Dendritic cell treated with granulocyte-macrophage colony-stimulating factor and Interleukin-4, amounts not matched to agents 40 ng/mL and 50 ng/mL, for 4 days (primary cell): ENCODE measurements at regions not wholly inside any gene's neighbourhood (a gene's known extent, or its start where the extent isn't known, plus 50 kb on each side); places are given as distances from the start of the nearest gene placed in this dataset.
"Not testable (repeated sequence)": the region's sequence is repeated elsewhere in the genome, so short reads cannot be mapped to it uniquely, and the experiment has no call there.

Source experiments
- H3K27ac Mint-ChIP-seq: one replicate; pipeline ENCODE4 v1.8.0; 2022; ENCODE audit warnings: mild to moderate bottlenecking, mixed read lengths
- H3K27me3 Mint-ChIP-seq: one replicate; pipeline ENCODE4 v1.8.0; 2022; ENCODE audit warnings: mild to moderate bottlenecking, mixed read lengths
- H3K36me3 Mint-ChIP-seq: one replicate; pipeline ENCODE4 v1.8.0; 2022; ENCODE audit warnings: low read depth, mixed read lengths
- H3K4me1 Mint-ChIP-seq: one replicate; pipeline ENCODE4 v1.8.0; 2022; ENCODE audit warnings: low read depth, mixed read lengths
- H3K4me3 Mint-ChIP-seq: one replicate; pipeline ENCODE4 v1.8.0; 2022; ENCODE audit warnings: mild to moderate bottlenecking, moderate library complexity, mixed read lengths
- H3K9me3 Mint-ChIP-seq: one replicate; pipeline ENCODE4 v1.8.0; 2022; ENCODE audit warnings: mixed read lengths
- intact Hi-C: fragments of 100-400 bp; cut with micrococcal nuclease; formaldehyde crosslinking; loops from one replicate; pipeline ENCODE4 v1.15.0; 2022

DNA sequence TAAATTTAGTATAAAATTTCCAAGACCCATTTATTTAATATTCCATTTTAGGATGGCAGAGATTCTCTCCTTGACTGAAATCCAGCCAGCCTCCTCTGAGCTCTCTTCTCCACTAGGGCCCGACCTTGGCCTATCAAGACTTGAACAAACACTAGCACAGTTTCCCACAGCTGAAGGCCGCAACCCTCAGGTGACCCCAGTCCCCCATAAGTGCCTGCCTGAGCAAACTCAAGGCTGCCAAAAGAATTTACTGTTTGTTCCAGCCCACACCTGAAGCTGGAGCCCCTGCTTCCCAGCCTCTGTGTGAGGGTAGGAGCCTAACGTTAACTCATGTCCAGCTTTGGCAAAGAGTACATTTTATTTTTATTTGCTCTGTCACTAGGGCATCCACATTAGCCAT lies 629.0 kb upstream of the ZFP42 start:
- Mint-ChIP-seq H3K4me3 (no peak overlapping the region), H3K27me3 (no peaks in the 10 kb centered on the region), H3K36me3 (no peaks in the 10 kb centered on the region), H3K4me1 (no peaks in the 10 kb centered on the region), H3K27ac (no peak overlapping the region), H3K9me3 (peaks cover 12% of the 10 kb centered on the region)
- intact Hi-C loops = no loop called here

DNA sequence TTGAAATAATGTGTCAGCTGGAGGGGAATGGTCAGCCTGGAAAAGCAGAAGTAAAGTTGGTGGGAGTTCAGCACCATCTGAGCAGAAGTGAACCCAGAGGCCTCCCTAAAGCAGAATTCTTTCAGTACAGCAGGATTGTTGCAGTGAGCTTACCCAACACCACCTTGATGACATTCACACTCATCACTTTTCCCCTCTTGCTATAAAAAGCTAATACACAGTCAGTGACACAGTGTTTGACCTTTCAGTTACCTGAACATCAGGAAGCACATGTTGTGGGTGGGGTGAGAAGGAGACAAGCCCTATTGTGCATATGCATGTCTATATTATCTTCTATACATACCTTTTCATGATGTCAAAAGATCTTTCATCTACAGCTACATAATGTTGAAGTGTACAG lies 624.7 kb upstream of the ZFP42 start:
- Mint-ChIP-seq H3K27ac (no peak overlapping the region), H3K9me3 (peaks cover 12% of the 10 kb centered on the region), H3K27me3 (no peaks in the 10 kb centered on the region), H3K4me1 (no peaks in the 10 kb centered on the region), H3K4me3 (no peak overlapping the region), H3K36me3 (no peaks in the 10 kb centered on the region)
- intact Hi-C loops = no loop called here

DNA sequence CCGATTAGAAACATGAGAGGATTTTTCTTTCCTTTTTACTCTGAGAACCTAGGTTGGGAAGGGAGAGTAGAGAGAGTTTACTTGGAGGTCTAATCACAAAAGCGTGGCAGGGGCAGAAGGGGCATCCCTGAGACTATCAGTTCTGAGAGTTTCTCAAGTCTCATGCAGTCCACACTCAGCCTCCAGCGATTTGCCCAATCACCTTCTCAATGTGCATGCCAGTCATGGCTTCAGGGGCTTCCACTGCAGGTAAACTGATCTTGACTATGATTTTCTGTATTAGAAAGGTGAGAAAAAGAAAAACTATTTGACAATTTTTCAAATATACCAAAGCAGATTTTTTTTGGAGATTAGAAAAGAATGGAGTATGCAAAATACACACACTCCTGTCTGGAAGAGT lies 617.1 kb upstream of the ZFP42 start:
- Mint-ChIP-seq H3K4me3 (no peak overlapping the region), H3K9me3 (peaks cover 20% of the 10 kb centered on the region), H3K27ac (no peak overlapping the region), H3K27me3 (no peaks in the 10 kb centered on the region), H3K36me3 (no peaks in the 10 kb centered on the region), H3K4me1 (no peaks in the 10 kb centered on the region)
- intact Hi-C loops = no loop called here

DNA sequence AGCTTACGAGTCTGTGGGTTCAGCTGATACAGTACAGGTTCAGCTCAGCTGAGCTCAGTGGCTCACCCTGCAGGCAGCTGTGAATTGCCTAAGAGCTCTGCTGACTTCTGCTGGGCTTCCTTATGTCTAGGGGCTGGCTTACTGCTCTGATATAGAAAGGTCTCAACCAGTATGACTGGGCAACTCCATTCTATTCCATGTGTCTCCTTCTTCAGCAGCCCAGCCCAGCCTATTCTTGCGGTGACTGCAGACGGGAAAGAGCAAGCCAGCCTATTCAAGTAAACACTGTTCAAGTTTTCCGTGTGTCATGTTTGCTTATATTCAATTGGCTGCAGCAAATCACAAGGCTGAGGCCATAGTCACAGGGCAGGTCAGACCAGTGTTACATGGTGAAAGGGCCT lies 615.4 kb upstream of the ZFP42 start:
- Mint-ChIP-seq H3K4me1 (no peaks in the 10 kb centered on the region), H3K9me3 (peaks cover 21% of the 10 kb centered on the region), H3K27ac (no peak overlapping the region), H3K27me3 (no peaks in the 10 kb centered on the region), H3K4me3 (no peak overlapping the region), H3K36me3 (no peaks in the 10 kb centered on the region)
- intact Hi-C loops = no loop called here

DNA sequence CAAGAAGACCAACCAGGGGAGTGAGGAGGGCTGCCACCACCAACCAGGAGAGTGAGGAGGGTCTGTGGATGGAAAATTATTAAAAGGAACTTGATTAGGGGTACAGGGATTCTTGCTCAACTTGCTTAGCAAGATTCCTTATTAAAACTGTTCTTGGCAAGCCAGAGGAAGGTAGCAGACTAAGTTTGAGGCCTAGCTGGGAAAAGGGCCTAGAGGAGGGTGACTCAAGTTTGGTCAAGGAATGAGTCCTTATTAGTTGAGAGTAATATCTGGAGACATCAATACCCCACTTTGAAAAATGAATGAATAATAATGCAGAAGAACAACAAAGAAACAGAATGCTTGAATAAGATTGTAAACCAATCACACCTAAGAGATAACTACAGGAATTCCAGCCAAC lies 612.4 kb upstream of the ZFP42 start:
- Mint-ChIP-seq H3K27ac (no peak overlapping the region), H3K36me3 (no peaks in the 10 kb centered on the region), H3K4me3 (no peak overlapping the region), H3K4me1 (no peaks in the 10 kb centered on the region), H3K9me3 (peaks cover 21% of the 10 kb centered on the region), H3K27me3 (no peaks in the 10 kb centered on the region)
- intact Hi-C loops = no loop called here

DNA sequence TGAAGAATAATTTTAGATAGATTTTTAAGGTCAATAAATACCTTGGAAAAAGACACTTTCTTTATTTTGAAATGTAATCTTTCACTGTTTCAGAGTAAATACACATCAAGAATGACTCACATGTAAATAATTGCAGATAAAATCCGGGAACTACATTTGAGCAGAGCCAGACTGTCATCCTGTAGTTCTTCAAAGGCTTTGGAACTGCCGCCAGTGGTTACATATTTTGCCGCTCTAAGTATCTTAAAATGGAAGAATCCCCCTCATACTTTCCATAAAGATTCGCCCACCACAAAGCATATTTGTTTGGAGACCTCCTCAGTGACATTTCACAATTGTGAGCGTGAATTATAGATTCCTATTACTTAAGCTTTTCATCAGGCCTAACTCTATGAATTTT lies 607.8 kb upstream of the ZFP42 start:
- Mint-ChIP-seq H3K9me3 (peaks cover 7% of the 10 kb centered on the region), H3K27ac (no peak overlapping the region), H3K27me3 (no peaks in the 10 kb centered on the region), H3K36me3 (no peaks in the 10 kb centered on the region), H3K4me3 (no peak overlapping the region), H3K4me1 (no peaks in the 10 kb centered on the region)
- intact Hi-C loops = no loop called here

DNA sequence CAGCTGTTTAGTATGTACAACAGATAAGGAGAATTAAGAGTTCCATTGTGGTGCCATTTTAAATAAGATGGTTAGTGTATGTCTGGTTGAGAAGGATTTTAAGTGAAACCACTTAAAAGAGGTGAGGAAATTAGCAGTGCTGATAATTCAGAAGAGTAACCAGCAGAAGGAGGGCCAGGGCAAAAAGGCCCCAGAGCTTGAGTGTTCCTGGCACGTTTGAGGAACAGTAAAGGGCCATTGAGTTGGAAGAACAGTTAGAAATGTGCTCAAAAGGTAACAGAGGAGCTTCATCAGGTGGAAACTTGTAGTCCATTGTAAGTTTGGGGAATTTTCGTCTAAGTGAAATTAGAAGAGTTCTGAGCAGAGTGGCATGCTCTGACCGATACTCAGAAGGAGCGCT lies 606.2 kb upstream of the ZFP42 start:
- Mint-ChIP-seq H3K27ac (no peak overlapping the region), H3K4me3 (no peak overlapping the region), H3K27me3 (no peaks in the 10 kb centered on the region), H3K36me3 (no peaks in the 10 kb centered on the region), H3K9me3 (no peaks in the 10 kb centered on the region), H3K4me1 (no peaks in the 10 kb centered on the region)
- intact Hi-C loops = no loop called here

DNA sequence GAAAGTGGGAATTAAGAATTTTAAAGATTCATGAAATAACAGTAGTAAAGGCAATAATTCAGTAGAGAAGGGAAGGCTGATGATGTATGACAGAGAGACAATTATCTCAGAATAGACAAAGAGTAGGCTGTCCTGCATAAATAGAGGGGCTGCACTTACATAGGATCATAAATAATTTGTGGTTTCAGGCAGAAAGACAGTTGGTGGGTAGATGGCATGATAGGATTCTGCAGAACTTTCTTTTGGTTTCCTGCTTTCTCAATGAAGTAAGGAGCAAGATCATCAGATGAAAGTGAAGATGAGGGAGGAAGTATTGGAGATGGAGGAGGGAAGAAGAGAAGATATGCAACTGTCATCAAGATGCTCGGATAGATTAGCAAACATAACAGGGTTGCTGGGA lies 604.9 kb upstream of the ZFP42 start:
- H3K4me1 Mint-ChIP-seq = no peaks in the 10 kb centered on the region
- intact Hi-C loops = no loop called here
- H3K4me3 Mint-ChIP-seq = no peak overlapping the region
- H3K27me3 Mint-ChIP-seq = no peaks in the 10 kb centered on the region
- no peak overlapping the region for H3K27ac Mint-ChIP-seq
- no peaks in the 10 kb centered on the region for H3K9me3 Mint-ChIP-seq
- no peaks in the 10 kb centered on the region for H3K36me3 Mint-ChIP-seq

DNA sequence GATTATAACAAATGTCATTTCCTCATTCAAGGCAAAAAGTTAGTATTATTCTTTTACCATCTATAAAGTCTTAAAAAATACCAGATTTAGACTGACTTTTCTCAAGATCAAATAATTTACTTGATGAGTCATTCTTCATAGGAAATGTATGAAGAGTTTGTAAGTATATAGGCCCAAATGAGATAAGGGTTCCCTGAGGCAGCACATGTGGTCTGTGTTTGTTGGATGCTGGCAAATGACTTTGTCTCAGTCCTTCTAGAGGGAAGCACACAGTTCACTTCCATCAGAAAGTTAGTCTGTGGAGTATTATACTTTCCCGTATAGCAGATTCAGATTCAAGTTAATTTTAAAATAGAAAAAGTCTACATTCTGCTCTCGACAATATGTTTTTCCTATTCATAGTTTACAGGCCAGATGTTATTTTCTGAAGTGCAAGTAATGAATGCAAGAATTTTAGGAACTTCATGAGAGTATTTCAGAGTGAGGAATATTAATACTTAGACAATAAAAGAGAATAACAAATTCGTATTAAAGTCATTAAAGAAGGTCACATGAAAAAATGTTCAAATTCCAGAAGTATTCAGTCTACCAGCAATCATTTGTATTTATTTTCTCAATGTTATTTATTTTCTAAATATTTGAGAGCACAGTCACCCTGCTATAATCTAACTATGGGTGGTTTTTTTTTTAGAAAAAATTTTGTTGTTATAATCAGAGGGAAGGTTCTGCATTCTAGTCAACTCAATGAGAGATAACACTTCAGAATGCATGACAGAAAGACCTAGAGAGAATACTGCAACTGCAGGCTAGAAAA lies 601.8 kb upstream of the ZFP42 start:
- Mint-ChIP-seq H3K27me3 (no peaks in the 10 kb centered on the region), H3K9me3 (no peaks in the 10 kb centered on the region), H3K4me3 (no peak overlapping the region), H3K36me3 (no peaks in the 10 kb centered on the region), H3K27ac (no peak overlapping the region), H3K4me1 (no peaks in the 10 kb centered on the region)
- intact Hi-C loops = no loop called here

DNA sequence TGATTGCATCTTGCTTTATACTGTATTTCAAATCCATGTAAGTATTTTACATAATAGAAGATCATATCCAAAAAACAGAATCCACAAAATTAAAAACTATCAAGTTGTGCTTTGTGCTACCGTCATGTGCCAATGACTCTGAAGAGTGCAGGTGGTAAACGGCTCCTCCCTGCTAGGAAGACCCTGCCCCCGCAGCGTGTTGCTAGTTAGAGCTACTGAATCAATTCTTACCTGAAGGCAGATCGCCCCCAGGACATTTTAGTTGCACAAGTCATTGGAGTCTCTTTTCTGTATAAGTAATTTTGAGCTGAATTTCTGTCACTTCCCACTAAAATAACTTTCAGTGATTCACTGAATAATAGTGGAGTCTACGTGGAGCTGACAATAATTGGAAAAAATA lies 599.5 kb upstream of the ZFP42 start:
- H3K4me1 Mint-ChIP-seq = no peaks in the 10 kb centered on the region
- H3K27me3 Mint-ChIP-seq = no peaks in the 10 kb centered on the region
- H3K9me3 Mint-ChIP-seq = peaks cover 11% of the 10 kb centered on the region
- intact Hi-C loops = no loop called here
- no peak overlapping the region for H3K4me3 Mint-ChIP-seq
- no peak overlapping the region for H3K27ac Mint-ChIP-seq
- H3K36me3 Mint-ChIP-seq = no peaks in the 10 kb centered on the region

DNA sequence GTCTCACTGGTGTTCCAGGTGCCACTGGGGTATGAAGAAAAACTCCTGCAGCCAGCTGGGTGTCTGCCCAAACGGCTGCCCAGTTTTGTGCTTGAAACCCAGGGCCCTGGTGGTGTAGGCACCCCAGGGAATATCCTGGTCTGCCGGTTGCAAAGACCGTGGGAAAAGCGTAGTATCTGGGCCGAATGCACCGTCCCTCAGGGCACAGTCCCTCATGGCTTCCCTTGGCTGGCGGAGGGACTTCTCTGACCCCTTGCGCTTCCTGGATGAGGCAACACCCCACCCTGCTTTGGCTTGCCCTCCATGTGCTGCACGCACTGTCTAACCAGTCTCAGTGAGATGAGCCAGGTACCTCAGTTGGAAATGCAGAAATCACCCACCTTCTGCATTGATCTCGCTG lies 587.1 kb upstream of the ZFP42 start:
- H3K4me3 Mint-ChIP-seq, H3K27me3 Mint-ChIP-seq, H3K27ac Mint-ChIP-seq, intact Hi-C loops, H3K36me3 Mint-ChIP-seq, H3K4me1 Mint-ChIP-seq: not testable (repeated sequence)
- H3K9me3 Mint-ChIP-seq = peaks cover 65% of the 10 kb centered on the region

DNA sequence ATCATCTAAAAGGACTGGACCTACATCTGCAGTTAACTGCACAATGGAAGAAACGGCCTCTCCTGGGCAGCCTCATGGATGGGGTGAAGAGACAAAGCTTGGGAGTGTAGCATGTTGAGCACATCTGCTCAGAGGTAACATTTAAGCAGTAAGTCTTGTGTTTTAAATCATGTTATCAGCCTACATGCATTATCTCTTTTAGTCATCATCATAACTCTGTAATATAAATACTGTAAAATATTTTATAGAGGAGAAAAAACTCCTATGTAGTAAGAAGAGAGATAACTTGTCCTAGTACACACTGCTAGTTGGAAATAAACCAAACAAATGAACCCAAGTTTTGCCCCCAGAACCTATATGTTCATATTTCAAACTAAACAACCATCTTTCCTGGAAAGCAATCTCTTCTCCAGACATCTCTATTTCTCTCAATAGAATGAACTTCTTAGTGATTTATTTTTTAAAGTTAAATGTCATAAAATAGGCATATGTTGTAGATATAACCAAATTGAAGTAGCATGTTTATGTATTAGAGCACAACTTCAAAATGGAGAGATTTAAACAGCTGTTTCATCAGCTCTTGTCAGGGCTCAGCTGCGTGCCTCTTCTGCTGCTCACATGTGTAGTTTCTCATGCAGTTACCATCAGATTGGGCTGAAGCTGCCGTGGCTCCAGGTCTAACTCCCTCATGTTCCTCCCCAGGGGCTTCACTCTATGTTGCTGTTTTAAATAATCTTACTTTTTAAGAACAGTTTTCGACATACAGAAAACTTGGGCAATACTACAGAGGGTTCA lies 581.8 kb upstream of the ZFP42 start:
- intact Hi-C loops = no loop called here
- Mint-ChIP-seq H3K4me3 (no peak overlapping the region), H3K27me3 (no peaks in the 10 kb centered on the region), H3K9me3 (peaks cover 36% of the 10 kb centered on the region), H3K27ac (no peak overlapping the region), H3K4me1 (no peaks in the 10 kb centered on the region), H3K36me3 (no peaks in the 10 kb centered on the region)

DNA sequence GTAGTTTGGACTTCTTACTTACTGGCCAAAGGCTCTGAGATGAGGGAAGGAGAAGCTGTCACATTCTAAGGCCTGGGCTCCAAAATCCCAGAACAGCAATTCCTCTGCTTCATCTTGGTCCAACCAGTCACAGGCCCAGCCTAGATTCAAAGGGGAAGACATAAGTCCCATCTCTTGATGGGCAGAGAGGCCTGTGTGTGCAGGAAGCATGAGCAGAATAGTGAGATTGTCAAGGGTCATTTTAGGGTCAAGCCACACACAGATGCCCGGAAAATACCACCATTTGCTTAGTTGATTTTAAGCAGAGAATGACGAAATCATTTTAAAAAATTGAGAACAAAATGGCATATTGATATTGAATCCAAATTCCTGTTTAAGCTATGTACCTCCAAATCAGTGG lies 580.9 kb upstream of the ZFP42 start:
- no peaks in the 10 kb centered on the region for H3K36me3 Mint-ChIP-seq
- H3K27ac Mint-ChIP-seq = no peak overlapping the region
- no peaks in the 10 kb centered on the region for H3K4me1 Mint-ChIP-seq
- no peaks in the 10 kb centered on the region for H3K27me3 Mint-ChIP-seq
- H3K4me3 Mint-ChIP-seq = no peak overlapping the region
- H3K9me3 Mint-ChIP-seq = peaks cover 46% of the 10 kb centered on the region
- intact Hi-C loops = no loop called here

DNA sequence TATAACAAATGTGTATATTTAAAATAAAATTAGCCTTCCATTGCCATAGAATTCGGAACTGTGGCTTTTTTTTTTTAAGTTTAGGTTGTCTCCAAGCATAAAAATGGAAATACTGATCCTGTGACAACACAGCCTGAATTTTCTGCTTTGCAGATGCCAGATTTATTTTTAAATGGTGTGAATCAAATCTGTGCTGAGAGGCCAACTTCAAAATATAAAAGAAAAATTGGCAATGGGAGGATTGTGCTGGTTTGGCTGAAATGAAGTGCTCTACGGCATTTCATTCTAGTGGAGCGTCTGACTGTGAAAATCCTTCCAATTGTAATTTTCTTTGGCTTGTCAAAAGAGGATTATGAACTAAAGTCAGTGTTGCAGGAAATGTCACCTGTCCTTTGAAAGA lies 580.3 kb upstream of the ZFP42 start:
- H3K9me3 Mint-ChIP-seq = peaks cover 47% of the 10 kb centered on the region
- H3K36me3 Mint-ChIP-seq = no peaks in the 10 kb centered on the region
- H3K27me3 Mint-ChIP-seq = no peaks in the 10 kb centered on the region
- H3K27ac Mint-ChIP-seq = no peak overlapping the region
- H3K4me3 Mint-ChIP-seq = no peak overlapping the region
- no peaks in the 10 kb centered on the region for H3K4me1 Mint-ChIP-seq
- intact Hi-C loops = no loop called here

DNA sequence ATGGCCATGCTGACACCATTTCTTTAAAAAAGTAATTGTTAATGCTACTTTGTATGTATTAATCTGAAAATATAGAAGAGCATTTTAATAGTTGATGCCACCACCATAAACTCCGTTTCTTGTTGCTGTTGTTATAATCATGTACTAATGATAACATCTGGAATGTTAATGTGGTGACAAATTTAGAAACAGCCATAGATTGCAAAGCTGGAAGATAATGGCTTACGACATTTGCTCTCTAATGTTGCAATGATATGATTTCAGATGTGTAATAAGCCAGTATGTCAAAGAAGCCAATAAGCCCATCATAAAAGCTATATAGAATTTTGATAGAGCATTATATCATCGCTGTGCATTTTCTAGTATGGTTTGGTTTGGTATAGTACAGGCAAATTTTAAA lies 579.4 kb upstream of the ZFP42 start:
- Mint-ChIP-seq H3K4me3 (no peak overlapping the region), H3K9me3 (peaks cover 47% of the 10 kb centered on the region), H3K36me3 (no peaks in the 10 kb centered on the region), H3K27me3 (no peaks in the 10 kb centered on the region), H3K4me1 (no peaks in the 10 kb centered on the region), H3K27ac (no peak overlapping the region)
- intact Hi-C loops = no loop called here
